SK-N-SH (cell line): ENCODE measurements at regions not wholly inside any gene's neighbourhood (a gene's known extent, or its start where the extent isn't known, plus 50 kb on each side); places are given as distances from the start of the nearest gene placed in this dataset.

ENCODE experiments used
- CTCF ChIA-PET: fragments of 300-600, 350-600 bp; formaldehyde crosslinking; extraction: SDS; loops from one replicate; lab custom pipeline; 2021; lab: Yijun Ruan, JAX
- POLR2A ChIA-PET: fragments of 350-600 bp; sonication (Branson Sonifier 250); formaldehyde crosslinking; extraction: SDS; loops from one replicate; lab custom pipeline; 2020; ENCODE audit warnings: antibody characterized with exemption, inconsistent platforms; lab: Yijun Ruan, JAX
- DNase-seq: peaks from one replicate; pipeline ENCODE4 v3.0.0; 2012
- H2AFZ ChIP-seq: fragments of 200-600 bp; sonication (generic); 2 replicates; pipeline ENCODE4 v1.8.1; 2016; ENCODE audit warnings: antibody characterized with exemption, mild to moderate bottlenecking, low read depth
- H3F3A ChIP-seq: fragments of 200-600 bp; sonication (generic); replicated peaks from 2 replicates; pipeline ENCODE3; 2016; ENCODE audit warnings: antibody characterized with exemption, mild to moderate bottlenecking; ENCODE audit not compliant: insufficient read depth
- H3K27ac ChIP-seq, 2 experiments: fragments of 200-500 bp in 1 of 2; fragments of 200-600 bp in 1 of 2; sonication (Bioruptor generic) in 1 of 2; sonication (generic), shearing (Covaris generic) in 1 of 2; 2 replicates each; pipeline versions ENCODE4 v1.5.1 to v1.6.1; 2014 to 2016; ENCODE audit warnings: low read depth in 2 of 2, inconsistent platforms in 1 of 2, low read length in 1 of 2, mild to moderate bottlenecking in 1 of 2, mixed read lengths in 1 of 2
- H3K27me3 ChIP-seq: fragments of 200-600 bp; sonication (generic), shearing (Covaris generic); 2 replicates; pipeline ENCODE4 v1.6.1; 2016; ENCODE audit warnings: mixed run types; ENCODE audit not compliant: insufficient read depth
- H3K36me3 ChIP-seq, 2 experiments: fragments of 200-500 bp in 1 of 2; fragments of 200-600 bp in 1 of 2; sonication (Bioruptor generic) in 1 of 2; sonication (generic) in 1 of 2; replicated peaks in 1 of 2; 2 replicates each; pipeline versions ENCODE3 to v1.5.1; 2014 to 2016; ENCODE audit warnings: low read length in 1 of 2, mild to moderate bottlenecking in 1 of 2; ENCODE audit not compliant: insufficient read depth in 2 of 2, control insufficient read depth in 1 of 2
- H3K4me1 ChIP-seq, 2 experiments: fragments of 200-500 bp in 1 of 2; fragments of 200-600 bp in 1 of 2; sonication (Bioruptor generic) in 1 of 2; sonication (generic), shearing (Covaris generic) in 1 of 2; 2 replicates each; pipeline versions ENCODE4 v1.5.1 to v1.6.1; 2014 to 2016; ENCODE audit warnings: low read depth in 1 of 2, low read length in 1 of 2, mixed run types in 1 of 2; ENCODE audit not compliant: insufficient read depth in 2 of 2, control insufficient read depth in 1 of 2
- H3K4me2 ChIP-seq: fragments of 200-600 bp; sonication (generic), shearing (Covaris generic); 2 replicates; pipeline ENCODE4 v1.6.1; 2017; ENCODE audit warnings: mixed run types
- H3K4me3 ChIP-seq, 2 experiments: fragments of 200-500 bp in 1 of 2; fragments of 200-600 bp in 1 of 2; sonication (Bioruptor generic) in 1 of 2; sonication (generic), shearing (Covaris generic) in 1 of 2; 2 replicates each; pipeline versions ENCODE4 v1.5.1 to v1.8.1; 2014 to 2016; ENCODE audit warnings: low read depth in 2 of 2, inconsistent platforms in 1 of 2, low read length in 1 of 2, mild to moderate bottlenecking in 1 of 2, mixed read lengths in 1 of 2, moderate library complexity in 1 of 2
- H3K79me2 ChIP-seq: fragments of 200-600 bp; sonication (generic); 2 replicates; pipeline ENCODE4 v1.8.1; 2017; ENCODE audit warnings: mild to moderate bottlenecking; ENCODE audit not compliant: insufficient read depth
- H3K9ac ChIP-seq: fragments of 200-600 bp; sonication (generic); 2 replicates; pipeline ENCODE4 v1.6.1; 2017; ENCODE audit warnings: mixed run types
- H3K9me2 ChIP-seq: fragments of 200-600 bp; sonication (generic); 2 replicates; pipeline ENCODE4 v1.6.1; 2017; ENCODE audit warnings: mixed run types
- H3K9me3 ChIP-seq: fragments of 200-600 bp; sonication (generic); 2 replicates; pipeline ENCODE4 v1.6.1; 2017; ENCODE audit warnings: mixed run types, mild to moderate bottlenecking, moderate library complexity
- H4K20me1 ChIP-seq: fragments of 200-600 bp; sonication (generic); 2 replicates; pipeline ENCODE4 v1.6.1; 2017; ENCODE audit warnings: mild to moderate bottlenecking, mixed run types; ENCODE audit not compliant: insufficient read depth
- CHD2 ChIP-seq: fragments of 150-350 bp; IDR thresholded peaks from 2 replicates; pipeline ENCODE4 v1.6.1; 2018; ENCODE audit warnings: low read length; ENCODE audit not compliant: partially characterized antibody
- EP300 ChIP-seq, 2 experiments: IDR thresholded peaks; 2 replicates each; pipeline versions ENCODE4 v1.4.0 to v1.6.1; 2012; ENCODE audit warnings: borderline replicate concordance in 1 of 2, low read depth in 1 of 2, low read length in 1 of 2
- EZH2phosphoT487 ChIP-seq: fragments of 200-600 bp; sonication (generic); IDR thresholded peaks from 2 replicates; pipeline ENCODE4 v1.6.1; 2017; ENCODE audit warnings: low read depth, mixed run types, mild to moderate bottlenecking, antibody characterized with exemption, moderate library complexity, borderline replicate concordance
- FOSL2 ChIP-seq: IDR thresholded peaks from 2 replicates; pipeline ENCODE4 v1.4.0; 2012; ENCODE audit warnings: low read depth, mild to moderate bottlenecking, moderate library complexity, borderline replicate concordance
- GABPA ChIP-seq: IDR thresholded peaks from 2 replicates; pipeline ENCODE4 v1.4.0; 2012; ENCODE audit warnings: low read depth, mild to moderate bottlenecking
- MEF2A ChIP-seq: IDR thresholded peaks from 2 replicates; pipeline ENCODE4 v1.4.0; 2012; ENCODE audit warnings: low read depth, borderline replicate concordance
- NRF1 ChIP-seq: IDR thresholded peaks from 2 replicates; pipeline ENCODE4 v1.6.1; 2012; ENCODE audit warnings: low read depth, mild to moderate bottlenecking, low read length
- RCOR1 ChIP-seq: fragments of 150-350 bp; IDR thresholded peaks from 2 replicates; pipeline ENCODE4 v1.6.1; 2017; ENCODE audit warnings: antibody characterized with exemption, low read length
- RXRA ChIP-seq: IDR thresholded peaks from 2 replicates; pipeline ENCODE4 v1.4.0; 2012; ENCODE audit warnings: low read depth, mild to moderate bottlenecking, borderline replicate concordance
- SIN3A ChIP-seq: IDR thresholded peaks from 2 replicates; pipeline ENCODE4 v1.6.1; 2012; ENCODE audit warnings: low read depth, mild to moderate bottlenecking, low read length, moderate library complexity, borderline replicate concordance
- SMC3 ChIP-seq: IDR thresholded peaks from 2 replicates; pipeline ENCODE4 v1.6.1; 2012; ENCODE audit warnings: low read depth, low read length, improper control_type of control experiment
- TAF1 ChIP-seq: IDR thresholded peaks from 2 replicates; pipeline ENCODE4 v1.6.1; 2012; ENCODE audit warnings: low read depth, mild to moderate bottlenecking, low read length, moderate library complexity, borderline replicate concordance
- TEAD4 ChIP-seq: IDR thresholded peaks from 2 replicates; pipeline ENCODE4 v1.4.0; 2012; ENCODE audit warnings: mild to moderate bottlenecking, borderline replicate concordance; ENCODE audit not compliant: insufficient read depth
- WGBS: methylation state at CpG from one replicate; pipeline ENCODE4 v1.1.6; 2017; ENCODE audit warnings: low lambda C conversion rate; 5-methylcytosine and 5-hydroxymethylcytosine counted together
- TF ChIP-seq, protein P1 (sequence below): IDR thresholded peaks from 2 replicates; pipeline ENCODE4 v1.6.1; 2012; ENCODE audit warnings: mild to moderate bottlenecking, low read depth, low read length, moderate library complexity
- TF ChIP-seq, protein P2 (sequence below): fragments of 150-350 bp; IDR thresholded peaks from 2 replicates; pipeline ENCODE4 v1.6.1; 2016; ENCODE audit warnings: mild to moderate bottlenecking, low read depth, low read length
- TF ChIP-seq, protein P3 (sequence below): IDR thresholded peaks from 2 replicates; pipeline ENCODE4; 2012

DNA sequence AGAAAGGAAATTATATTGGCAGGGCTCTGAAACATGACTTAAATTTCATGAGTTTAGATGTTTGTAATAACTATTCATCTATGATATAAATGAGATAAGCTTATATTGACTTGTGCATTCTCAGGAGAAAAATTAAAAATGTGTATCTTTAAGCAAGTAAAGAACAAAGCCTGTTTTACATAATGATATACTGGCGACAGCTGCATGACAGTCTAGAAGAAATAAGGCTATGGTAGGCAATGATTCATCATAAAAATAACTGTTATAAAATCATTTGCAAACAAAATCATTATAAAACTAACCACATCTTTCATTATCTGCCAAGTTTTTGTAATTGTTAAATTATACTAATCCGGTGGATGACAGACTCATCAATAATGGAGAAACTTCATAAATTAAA is 188.1 kb downstream of the ADAM29 start:
- WGBS: 23% methylated on average over 2 of the region's 2 CpGs
- no peaks in the 10 kb centered on the region for H3K9me3 ChIP-seq
- H2AFZ ChIP-seq: no peak overlapping the region
- TF ChIP-seq FOSL2 (no peak), RCOR1 (no peak), CHD2 (no peak), RXRA (no peak)
- TF ChIP-seq, protein P1, sequence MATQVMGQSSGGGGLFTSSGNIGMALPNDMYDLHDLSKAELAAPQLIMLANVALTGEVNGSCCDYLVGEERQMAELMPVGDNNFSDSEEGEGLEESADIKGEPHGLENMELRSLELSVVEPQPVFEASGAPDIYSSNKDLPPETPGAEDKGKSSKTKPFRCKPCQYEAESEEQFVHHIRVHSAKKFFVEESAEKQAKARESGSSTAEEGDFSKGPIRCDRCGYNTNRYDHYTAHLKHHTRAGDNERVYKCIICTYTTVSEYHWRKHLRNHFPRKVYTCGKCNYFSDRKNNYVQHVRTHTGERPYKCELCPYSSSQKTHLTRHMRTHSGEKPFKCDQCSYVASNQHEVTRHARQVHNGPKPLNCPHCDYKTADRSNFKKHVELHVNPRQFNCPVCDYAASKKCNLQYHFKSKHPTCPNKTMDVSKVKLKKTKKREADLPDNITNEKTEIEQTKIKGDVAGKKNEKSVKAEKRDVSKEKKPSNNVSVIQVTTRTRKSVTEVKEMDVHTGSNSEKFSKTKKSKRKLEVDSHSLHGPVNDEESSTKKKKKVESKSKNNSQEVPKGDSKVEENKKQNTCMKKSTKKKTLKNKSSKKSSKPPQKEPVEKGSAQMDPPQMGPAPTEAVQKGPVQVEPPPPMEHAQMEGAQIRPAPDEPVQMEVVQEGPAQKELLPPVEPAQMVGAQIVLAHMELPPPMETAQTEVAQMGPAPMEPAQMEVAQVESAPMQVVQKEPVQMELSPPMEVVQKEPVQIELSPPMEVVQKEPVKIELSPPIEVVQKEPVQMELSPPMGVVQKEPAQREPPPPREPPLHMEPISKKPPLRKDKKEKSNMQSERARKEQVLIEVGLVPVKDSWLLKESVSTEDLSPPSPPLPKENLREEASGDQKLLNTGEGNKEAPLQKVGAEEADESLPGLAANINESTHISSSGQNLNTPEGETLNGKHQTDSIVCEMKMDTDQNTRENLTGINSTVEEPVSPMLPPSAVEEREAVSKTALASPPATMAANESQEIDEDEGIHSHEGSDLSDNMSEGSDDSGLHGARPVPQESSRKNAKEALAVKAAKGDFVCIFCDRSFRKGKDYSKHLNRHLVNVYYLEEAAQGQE: no peak
- no peaks in the 10 kb centered on the region for H3K27me3 ChIP-seq
- no peak overlapping the region for H3K27ac ChIP-seq
- H3K4me3 ChIP-seq: no peak overlapping the region
- ChIA-PET POLR2A (no interaction called here), CTCF (no interaction called here)
- no peaks in the 10 kb centered on the region for H3K4me1 ChIP-seq
- no peaks in the 10 kb centered on the region for H3K36me3 ChIP-seq
- H3K9ac ChIP-seq: no peak overlapping the region
- H3F3A ChIP-seq: no peaks in the 10 kb centered on the region
- no peak overlapping the region for H3K4me2 ChIP-seq
- no peaks in the 10 kb centered on the region for H3K9me2 ChIP-seq
- no peaks in the 10 kb centered on the region for H3K79me2 ChIP-seq
- DNase-seq: no peak
- no peaks in the 10 kb centered on the region for H4K20me1 ChIP-seq

DNA sequence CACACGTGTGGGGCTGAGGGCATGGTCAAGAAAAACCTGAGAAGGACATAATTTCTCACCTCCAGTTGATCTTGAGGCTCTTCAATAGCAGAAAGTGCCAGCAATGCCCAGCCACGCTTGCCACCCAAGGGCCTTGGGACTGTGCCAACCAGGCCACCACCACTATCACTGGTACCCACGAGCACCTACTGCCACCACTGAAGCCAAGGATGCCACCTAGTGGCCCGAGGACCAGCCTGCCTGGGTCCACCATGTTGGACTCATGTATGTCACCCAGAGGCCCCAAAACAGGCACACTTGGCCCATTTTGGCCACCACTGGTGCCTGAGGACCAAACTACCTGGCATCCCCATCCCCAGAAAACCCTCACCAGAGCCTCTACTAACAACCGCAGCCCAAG is 191.8 kb downstream of the ADAM29 start:
- no peaks in the 10 kb centered on the region for H3K36me3 ChIP-seq
- no peaks in the 10 kb centered on the region for H3K4me1 ChIP-seq
- no peak overlapping the region for H2AFZ ChIP-seq
- no peaks in the 10 kb centered on the region for H3K9me3 ChIP-seq
- H3K4me2 ChIP-seq: no peak overlapping the region
- H3K4me3 ChIP-seq: no peak overlapping the region
- ChIA-PET POLR2A (no interaction called here), CTCF (no interaction called here)
- no peaks in the 10 kb centered on the region for H3F3A ChIP-seq
- H3K9me2 ChIP-seq: no peaks in the 10 kb centered on the region
- H4K20me1 ChIP-seq: no peaks in the 10 kb centered on the region
- H3K79me2 ChIP-seq: no peaks in the 10 kb centered on the region
- no peak for DNase-seq
- H3K9ac ChIP-seq: no peak overlapping the region
- 12% methylated on average over 5 of the region's 5 CpGs for WGBS
- H3K27me3 ChIP-seq: no peaks in the 10 kb centered on the region
- no peak overlapping the region for H3K27ac ChIP-seq
- no peak for TF ChIP-seq MEF2A
- TF ChIP-seq, protein P2, sequence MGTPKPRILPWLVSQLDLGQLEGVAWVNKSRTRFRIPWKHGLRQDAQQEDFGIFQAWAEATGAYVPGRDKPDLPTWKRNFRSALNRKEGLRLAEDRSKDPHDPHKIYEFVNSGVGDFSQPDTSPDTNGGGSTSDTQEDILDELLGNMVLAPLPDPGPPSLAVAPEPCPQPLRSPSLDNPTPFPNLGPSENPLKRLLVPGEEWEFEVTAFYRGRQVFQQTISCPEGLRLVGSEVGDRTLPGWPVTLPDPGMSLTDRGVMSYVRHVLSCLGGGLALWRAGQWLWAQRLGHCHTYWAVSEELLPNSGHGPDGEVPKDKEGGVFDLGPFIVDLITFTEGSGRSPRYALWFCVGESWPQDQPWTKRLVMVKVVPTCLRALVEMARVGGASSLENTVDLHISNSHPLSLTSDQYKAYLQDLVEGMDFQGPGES: no peak
- no peak for TF ChIP-seq SMC3
- no peak for TF ChIP-seq RCOR1
- no peak for TF ChIP-seq GABPA
- TF ChIP-seq SIN3A: no peak
- no peak for TF ChIP-seq TAF1
- TF ChIP-seq, protein P3, sequence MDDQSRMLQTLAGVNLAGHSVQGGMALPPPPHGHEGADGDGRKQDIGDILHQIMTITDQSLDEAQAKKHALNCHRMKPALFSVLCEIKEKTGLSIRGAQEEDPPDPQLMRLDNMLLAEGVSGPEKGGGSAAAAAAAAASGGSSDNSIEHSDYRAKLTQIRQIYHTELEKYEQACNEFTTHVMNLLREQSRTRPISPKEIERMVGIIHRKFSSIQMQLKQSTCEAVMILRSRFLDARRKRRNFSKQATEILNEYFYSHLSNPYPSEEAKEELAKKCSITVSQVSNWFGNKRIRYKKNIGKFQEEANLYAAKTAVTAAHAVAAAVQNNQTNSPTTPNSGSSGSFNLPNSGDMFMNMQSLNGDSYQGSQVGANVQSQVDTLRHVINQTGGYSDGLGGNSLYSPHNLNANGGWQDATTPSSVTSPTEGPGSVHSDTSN: no peak
- TF ChIP-seq TEAD4: no peak
- no peak for TF ChIP-seq EZH2phosphoT487
- TF ChIP-seq, protein P1: no peak
- TF ChIP-seq NRF1: no peak
- TF ChIP-seq EP300 (IDR thresholded peaks at IDR 0.05; ENCODE audit: borderline replicate concordance in 1 of 2, low read depth in 1 of 2, low read length in 1 of 2): no peak
